Esophagus squamous epithelium (tissue), 5 donors: ENCODE measurements at regions not wholly inside any gene's neighbourhood (a gene's known extent, or its start where the extent isn't known, plus 50 kb on each side); places are given as distances from the start of the nearest gene placed in this dataset.

Experiments
- DNase-seq: peaks from one replicate; lab custom pipeline; 2025; lab: John Stamatoyannopoulos, UW
- H3K27ac ChIP-seq, 4 donors: fragments of 200-600 bp; sonication (generic); one replicate each; pipeline ENCODE4 v1.5.1; 2016 to 2019; ENCODE audit warnings: mild to moderate bottlenecking in 1 of 4
- H3K27me3 ChIP-seq, 4 donors: fragments of 200-600 bp; sonication (generic); 1 replicate in 3 of 4; 2 replicates in 1 of 4; pipeline versions ENCODE4 v1.5.1 to v1.6.0; 2017 to 2021; ENCODE audit warnings: antibody characterized with exemption in 1 of 4
- H3K36me3 ChIP-seq, 3 donors: fragments of 200-600 bp; sonication (generic); one replicate each; pipeline ENCODE4 v1.5.1; 2016 to 2019
- H3K4me1 ChIP-seq, 3 donors: fragments of 200-600 bp; sonication (generic); one replicate each; pipeline ENCODE4 v1.5.1; 2017 to 2019
- H3K4me3 ChIP-seq, 4 donors: fragments of 200-600 bp; sonication (generic); 1 replicate in 3 of 4; 2 replicates in 1 of 4; pipeline ENCODE4 v1.5.1; 2016 to 2019; ENCODE audit warnings: mild to moderate bottlenecking in 2 of 4, moderate library complexity in 1 of 4
- H3K9me3 ChIP-seq, 3 donors: fragments of 200-600 bp; sonication (generic); one replicate each; pipeline ENCODE4 v1.5.1; 2016 to 2019
- POLR2A ChIP-seq, 4 donors: fragments of 450-650 bp; IDR thresholded peaks; one replicate each; pipeline ENCODE4 v1.6.1; 2017; ENCODE audit warnings: antibody characterized with exemption in 4 of 4, mild to moderate bottlenecking in 4 of 4, moderate library complexity in 3 of 4
- WGBS, 2 donors: methylation state at CpG; one replicate each; pipeline ENCODE4 v1.1.5; 2018; 5-methylcytosine and 5-hydroxymethylcytosine counted together
- intact Hi-C: fragments of 100-400 bp; cut with DNase I; formaldehyde crosslinking; loops from one replicate; pipeline ENCODE4 v1.15.0; 2022
- TF ChIP-seq, protein P1 (sequence below), 6 experiments: fragments of 450-650 bp in 4 of 6; fragments of 200-600 bp in 2 of 6; sonication (generic) in 2 of 6; IDR thresholded peaks; one replicate each; pipeline ENCODE4 v1.5.1; 2016 to 2019; ENCODE audit warnings: antibody characterized with exemption in 6 of 6, mild to moderate bottlenecking in 4 of 6, moderate library complexity in 4 of 6
- donor health status: DM: yes; HTN: yes; CAD: no.

DNA sequence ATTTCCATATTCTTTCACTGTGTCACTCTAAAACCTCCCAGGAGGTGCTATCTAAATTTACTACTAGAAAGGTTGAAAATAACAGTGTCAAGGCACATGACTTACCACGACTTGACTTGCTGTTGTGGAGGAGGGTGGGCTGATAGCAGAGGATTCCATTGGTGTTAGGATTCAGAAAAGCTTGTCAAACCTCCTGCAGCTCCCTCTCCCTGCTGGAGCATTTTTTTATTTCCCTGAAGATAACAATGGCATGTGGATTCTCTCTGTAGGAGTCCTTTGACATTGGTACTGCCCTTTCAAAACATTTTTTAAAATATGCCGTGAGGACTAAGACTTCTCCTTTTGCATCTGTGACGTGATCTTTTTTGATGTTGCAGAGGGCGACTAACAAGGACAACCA lies 696.9 kb upstream of the GYPC start:
- TF ChIP-seq POLR2A (IDR thresholded peaks at IDR 0.05), result no peak
- TF ChIP-seq, protein P1, sequence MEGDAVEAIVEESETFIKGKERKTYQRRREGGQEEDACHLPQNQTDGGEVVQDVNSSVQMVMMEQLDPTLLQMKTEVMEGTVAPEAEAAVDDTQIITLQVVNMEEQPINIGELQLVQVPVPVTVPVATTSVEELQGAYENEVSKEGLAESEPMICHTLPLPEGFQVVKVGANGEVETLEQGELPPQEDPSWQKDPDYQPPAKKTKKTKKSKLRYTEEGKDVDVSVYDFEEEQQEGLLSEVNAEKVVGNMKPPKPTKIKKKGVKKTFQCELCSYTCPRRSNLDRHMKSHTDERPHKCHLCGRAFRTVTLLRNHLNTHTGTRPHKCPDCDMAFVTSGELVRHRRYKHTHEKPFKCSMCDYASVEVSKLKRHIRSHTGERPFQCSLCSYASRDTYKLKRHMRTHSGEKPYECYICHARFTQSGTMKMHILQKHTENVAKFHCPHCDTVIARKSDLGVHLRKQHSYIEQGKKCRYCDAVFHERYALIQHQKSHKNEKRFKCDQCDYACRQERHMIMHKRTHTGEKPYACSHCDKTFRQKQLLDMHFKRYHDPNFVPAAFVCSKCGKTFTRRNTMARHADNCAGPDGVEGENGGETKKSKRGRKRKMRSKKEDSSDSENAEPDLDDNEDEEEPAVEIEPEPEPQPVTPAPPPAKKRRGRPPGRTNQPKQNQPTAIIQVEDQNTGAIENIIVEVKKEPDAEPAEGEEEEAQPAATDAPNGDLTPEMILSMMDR (IDR thresholded peaks at IDR 0.05), result no peak
- intact Hi-C loops, result no loop called here
- no peak overlapping the region for H3K27ac ChIP-seq
- H3K9me3 ChIP-seq, result no peaks in the 10 kb centered on the region
- H3K4me1 ChIP-seq, result no peaks in the 10 kb centered on the region
- H3K36me3 ChIP-seq, result no peaks in the 10 kb centered on the region
- no peak overlapping the region for H3K4me3 ChIP-seq
- 29 to 43% methylated on average over 4 of the region's 4 CpGs for WGBS, 2 donors
- no peaks in the 10 kb centered on the region for H3K27me3 ChIP-seq
- DNase-seq, result no peak

- no peak overlapping the region for H3K4me3 ChIP-seq
- intact Hi-C loops, result no loop called here
- WGBS, 2 donors, result 60 to 63% methylated on average over 1 of the region's 1 CpG
- DNase-seq, result no peak
- no peaks in the 10 kb centered on the region for H3K9me3 ChIP-seq
- no peaks in the 10 kb centered on the region for H3K27me3 ChIP-seq
- no peak for TF ChIP-seq POLR2A (IDR thresholded peaks at IDR 0.05)
- TF ChIP-seq, protein P1 (IDR thresholded peaks at IDR 0.05), result no peak
- no peaks in the 10 kb centered on the region for H3K36me3 ChIP-seq
- no peak overlapping the region for H3K27ac ChIP-seq
- no peaks in the 10 kb centered on the region for H3K4me1 ChIP-seq
Measured at GRCh38 chr2:125961739-125962138, 694.2 kb upstream of the GYPC start.

- intact Hi-C loops, result no loop called here
- 33 to 36% methylated on average over 2 of the region's 2 CpGs for WGBS, 2 donors
- Histone ChIP-seq H3K36me3 (no peaks in the 10 kb centered on the region), H3K9me3 (no peaks in the 10 kb centered on the region), H3K27me3 (no peaks in the 10 kb centered on the region), H3K4me3 (no peak overlapping the region), H3K4me1 (no peaks in the 10 kb centered on the region), H3K27ac (no peak overlapping the region)
- no peak for DNase-seq
- TF ChIP-seq POLR2A (IDR thresholded peaks at IDR 0.05), result no peak
- TF ChIP-seq, protein P1 (IDR thresholded peaks at IDR 0.05), result no peak
Measured at GRCh38 chr2:125979886-125980285, 676.1 kb upstream of the GYPC start.

- WGBS, 2 donors, result 28 to 45% methylated on average over 5 of the region's 5 CpGs
Measured at GRCh38 chr2:125983364-125983763, 672.6 kb upstream of the GYPC start.

DNA sequence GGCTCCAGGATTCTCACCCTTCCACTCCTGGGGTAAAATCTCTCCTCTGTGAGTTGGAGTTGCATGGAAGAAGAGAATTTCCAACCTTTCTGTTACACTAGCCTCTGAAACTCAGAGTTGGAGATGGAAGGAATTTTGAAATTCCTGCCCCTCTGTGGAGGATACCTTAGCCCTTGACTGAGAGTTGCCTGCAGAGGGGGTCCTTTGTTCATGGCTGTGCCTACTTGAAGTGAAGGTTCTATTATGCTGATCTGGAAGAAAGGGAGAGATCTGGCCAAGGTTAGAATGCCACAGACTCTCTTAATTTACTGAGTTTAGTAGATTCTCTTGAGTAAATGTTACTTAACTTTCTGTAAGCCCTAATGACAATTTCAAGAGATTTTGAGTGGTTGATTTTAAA lies 626.6 kb upstream of the GYPC start:
- intact Hi-C loops, result no loop called here
- H3K4me1 ChIP-seq, result no peaks in the 10 kb centered on the region
- no peaks in the 10 kb centered on the region for H3K27me3 ChIP-seq
- H3K36me3 ChIP-seq, result no peaks in the 10 kb centered on the region
- no peak overlapping the region for H3K27ac ChIP-seq
- TF ChIP-seq, protein P1 (IDR thresholded peaks at IDR 0.05), result no peak
- no peak for TF ChIP-seq POLR2A (IDR thresholded peaks at IDR 0.05)
- H3K4me3 ChIP-seq, result no peak overlapping the region
- DNase-seq, result no peak
- H3K9me3 ChIP-seq, result no peaks in the 10 kb centered on the region

More at GRCh38 chr2:125983364-125983763, 672.6 kb upstream of the GYPC start:
- H3K9me3 ChIP-seq, result no peaks in the 10 kb centered on the region
- no peak overlapping the region for H3K27ac ChIP-seq
- TF ChIP-seq POLR2A (IDR thresholded peaks at IDR 0.05), result no peak
- TF ChIP-seq, protein P1 (IDR thresholded peaks at IDR 0.05), result no peak
- no peaks in the 10 kb centered on the region for H3K36me3 ChIP-seq
- no peaks in the 10 kb centered on the region for H3K27me3 ChIP-seq
- no peak for DNase-seq
- no peak overlapping the region for H3K4me3 ChIP-seq
- intact Hi-C loops, result no loop called here
- H3K4me1 ChIP-seq, result no peaks in the 10 kb centered on the region
